ELR (cell line): ENCODE measurements at regions not wholly inside any gene's neighbourhood (a gene's known extent, or its start where the extent isn't known, plus 50 kb on each side); places are given as distances from the start of the nearest gene placed in this dataset.

Experiments used
- DNase-seq: peaks from one replicate; pipeline ENCODE4 v3.0.0-alpha.2; 2015; ENCODE audit warnings: low read depth

- DNase-seq, result peak; percentile 68
These were observed 368.6 kb upstream of the CCDC196 start for GRCh38 chr14:66117600-66117999.

- no peak for DNase-seq
These were observed 366.5 kb upstream of the CCDC196 start for GRCh38 chr14:66119606-66120231.

- no peak for DNase-seq
These were observed 365.8 kb upstream of the CCDC196 start for GRCh38 chr14:66120402-66120801.

- DNase-seq, result no peak
These were observed 364.3 kb upstream of the CCDC196 start for GRCh38 chr14:66121859-66122258.

- no peak for DNase-seq
These were observed 356.9 kb upstream of the CCDC196 start for GRCh38 chr14:66129224-66129623.

GRCh38 chr14:66131111-66131510 is 355.1 kb upstream of the CCDC196 start:
- DNase-seq, result no peak

GRCh38 chr14:66133666-66134065 is 352.5 kb upstream of the CCDC196 start:
- no peak for DNase-seq

- DNase-seq, result no peak
These were observed 350.3 kb upstream of the CCDC196 start for GRCh38 chr14:66135831-66136230.

- DNase-seq, result no peak
These were observed 349.1 kb upstream of the CCDC196 start for GRCh38 chr14:66137081-66137480.

- no peak for DNase-seq
These were observed 346.7 kb upstream of the CCDC196 start for GRCh38 chr14:66139432-66139831.

- DNase-seq, result no peak
These were observed 345.8 kb upstream of the CCDC196 start for GRCh38 chr14:66140213-66140918.

GRCh38 chr14:66140963-66141362 is 345.2 kb upstream of the CCDC196 start:
- no peak for DNase-seq

GRCh38 chr14:66141733-66142132 is 344.4 kb upstream of the CCDC196 start:
- DNase-seq, result no peak

- no peak for DNase-seq
These were observed 342.6 kb upstream of the CCDC196 start for GRCh38 chr14:66143387-66144112.

GRCh38 chr14:66152302-66152701 is 333.9 kb upstream of the CCDC196 start:
- no peak for DNase-seq

- DNase-seq, result no peak
These were observed 333.4 kb upstream of the CCDC196 start for GRCh38 chr14:66152747-66153146.

- DNase-seq, result no peak
These were observed 323.1 kb upstream of the CCDC196 start for GRCh38 chr14:66163023-66163422.

GRCh38 chr14:66165337-66165736 is 320.8 kb upstream of the CCDC196 start:
- no peak for DNase-seq

GRCh38 chr14:66174453-66174891 is 311.7 kb upstream of the CCDC196 start:
- DNase-seq, result no peak

- no peak for DNase-seq
These were observed 308.2 kb upstream of the CCDC196 start for GRCh38 chr14:66177935-66178334.

- no peak for DNase-seq
These were observed 289.5 kb upstream of the CCDC196 start for GRCh38 chr14:66196670-66197069.

- no peak for DNase-seq
These were observed 288.9 kb upstream of the CCDC196 start for GRCh38 chr14:66197276-66197675.

GRCh38 chr14:66206554-66206953 is 279.6 kb upstream of the CCDC196 start:
- DNase-seq, result no peak
